GM12878 (cell line): ENCODE measurements at regions not wholly inside any gene's neighbourhood (a gene's known extent, or its start where the extent isn't known, plus 50 kb on each side); places are given as distances from the start of the nearest gene placed in this dataset.

Experiments
- ATAC-seq: fragments of 200-7000 bp; cut with Tn5 transposase; 3 replicates; pipeline ENCODE4 v1.9.1; 2020; ENCODE audit warnings: mild to moderate bottlenecking, moderate library complexity
- BruUV-seq: library from RNA; stranded (reverse); fragments of 400-500 nt; replicated peaks from 2 replicates; lab custom pipeline; 2021; lab: Mats Ljungman, UMichigan
- CTCF ChIA-PET: fragments of 300-600 bp; sonication (Branson Sonifier 250); formaldehyde crosslinking; extraction: SDS; loops from one replicate; lab custom pipeline; 2021; ENCODE audit warnings: inconsistent platforms; lab: Yijun Ruan, JAX
- POLR2A ChIA-PET: fragments of 350-600 bp; formaldehyde crosslinking; extraction: SDS; loops from one replicate; lab custom pipeline; 2021; ENCODE audit warnings: inconsistent platforms; lab: Charles Lee
- RAD21 ChIA-PET: fragments of 300-600 bp; sonication (Branson Sonifier 250); formaldehyde crosslinking; loops from one replicate; lab custom pipeline; 2023; ENCODE audit warnings: antibody characterized with exemption; ENCODE audit not compliant: unreplicated experiment; lab: Charles Lee
- SMC1A ChIA-PET: fragments of 300-600 bp; sonication (Branson Sonifier 250); formaldehyde crosslinking; loops from one replicate; lab custom pipeline; 2023; ENCODE audit not compliant: unreplicated experiment, uncharacterized antibody; lab: Charles Lee
- DNase-seq: peaks from one replicate; pipeline ENCODE4 v3.0.0-alpha.2; 2011; ENCODE audit warnings: low read depth, low spot score
- FAIRE-seq: peaks from 3 replicates; lab custom pipeline; 2011; peaks lifted over from hg19 to GRCh38; lab: Jason Lieb, UNC
- H2AFZ ChIP-seq: 2 replicates; pipeline ENCODE4 v1.6.0; 2011; ENCODE audit warnings: low read depth, low read length, control low read depth; ENCODE audit not compliant: control insufficient read depth
- H3K27ac ChIP-seq: 2 replicates; pipeline ENCODE4 v1.5.1; 2011; ENCODE audit warnings: control low read depth; ENCODE audit not compliant: control insufficient read depth, insufficient read depth
- H3K27me3 ChIP-seq, 2 experiments: replicated peaks in 1 of 2; 2 replicates each; pipeline versions ENCODE4 v1.6.0 to v1.6.1; 2011; ENCODE audit warnings: low read length in 1 of 2; ENCODE audit not compliant: control insufficient read depth in 2 of 2, insufficient read depth in 2 of 2
- H3K36me3 ChIP-seq, 2 experiments: 2 replicates each; pipeline ENCODE4 v1.5.1; 2011; ENCODE audit warnings: low read length in 1 of 2; ENCODE audit not compliant: control insufficient read depth in 2 of 2, insufficient read depth in 2 of 2
- H3K4me1 ChIP-seq: 2 replicates; pipeline ENCODE4 v1.6.1; 2011; ENCODE audit warnings: mild to moderate bottlenecking, low read length, moderate library complexity, mixed read lengths; ENCODE audit not compliant: control insufficient read depth, insufficient read depth
- H3K4me2 ChIP-seq: 2 replicates; pipeline ENCODE4 v1.6.0; 2011; ENCODE audit warnings: control low read depth; ENCODE audit not compliant: control insufficient read depth, insufficient read depth
- H3K4me3 ChIP-seq: fragments of 200-600 bp; sonication (generic); 2 replicates; pipeline ENCODE4 v1.5.1; 2016
- H3K79me2 ChIP-seq: 2 replicates; pipeline ENCODE4 v1.6.0; 2011; ENCODE audit warnings: low read length; ENCODE audit not compliant: control insufficient read depth, insufficient read depth
- H3K9ac ChIP-seq: 2 replicates; pipeline ENCODE4 v1.8.0; 2011; ENCODE audit warnings: low read length, control low read depth, mixed read lengths; ENCODE audit not compliant: control insufficient read depth, insufficient read depth
- H3K9me3 ChIP-seq: replicated peaks from 3 replicates; pipeline ENCODE4 v1.5.1; 2011; ENCODE audit warnings: mild to moderate bottlenecking, low read length; ENCODE audit not compliant: control insufficient read depth, insufficient read depth
- H4K20me1 ChIP-seq: 2 replicates; pipeline ENCODE4 v1.6.0; 2011; ENCODE audit not compliant: control insufficient read depth, insufficient read depth
- CBX3 ChIP-seq: fragments of 200-600 bp; sonication (generic); IDR thresholded peaks from 2 replicates; pipeline ENCODE4 v1.6.1; 2016; ENCODE audit warnings: low read depth, borderline replicate concordance
- CHD2 ChIP-seq: IDR thresholded peaks from 2 replicates; pipeline ENCODE4 v1.6.1; 2011; ENCODE audit warnings: low read depth, low read length, improper control_type of control experiment, borderline replicate concordance
- DPF2 ChIP-seq: fragments of 450-650 bp; IDR thresholded peaks from 2 replicates; pipeline ENCODE4 v1.6.1; 2017; ENCODE audit warnings: mild to moderate bottlenecking
- EZH2 ChIP-seq: IDR thresholded peaks from 2 replicates; pipeline ENCODE4 v1.6.1; 2012; ENCODE audit warnings: low read depth, mild to moderate bottlenecking, control low read depth, inconsistent platforms, low read length, borderline replicate concordance; ENCODE audit not compliant: control insufficient read depth
- FOS ChIP-seq: IDR thresholded peaks from 3 replicates; pipeline ENCODE4 v1.6.1; 2011; ENCODE audit warnings: borderline replicate concordance; ENCODE audit not compliant: insufficient read length; ENCODE audit errors: extremely low read depth
- IKZF1 ChIP-seq: fragments of 450-650 bp; conservative IDR thresholded peaks from 2 replicates; pipeline ENCODE4 v1.6.1; 2017; ENCODE audit warnings: antibody characterized with exemption, mild to moderate bottlenecking
- JUND ChIP-seq: IDR thresholded peaks from 2 replicates; pipeline ENCODE4 v1.6.1; 2012; ENCODE audit warnings: low read depth, mild to moderate bottlenecking, low read length, improper control_type of control experiment, moderate library complexity
- MYC ChIP-seq: IDR thresholded peaks from 2 replicates; pipeline ENCODE4 v1.6.1; 2011; ENCODE audit warnings: mild to moderate bottlenecking, low read length, moderate library complexity, inconsistent platforms; ENCODE audit not compliant: insufficient read depth, insufficient replicate concordance, insufficient read length, severe bottlenecking
- POU2F2 ChIP-seq: IDR thresholded peaks from 3 replicates; pipeline ENCODE4 v1.6.1; 2011; ENCODE audit warnings: low read depth, mild to moderate bottlenecking, low read length, borderline replicate concordance
- RB1 ChIP-seq: fragments of 450-650 bp; formaldehyde crosslinking; IDR thresholded peaks from 2 replicates; pipeline ENCODE4 v1.6.1; 2017; ENCODE audit warnings: mild to moderate bottlenecking, borderline replicate concordance
- WGBS: methylation state at CpG from one replicate; pipeline ENCODE4 v1.1.6; 2016; ENCODE audit warnings: low lambda C conversion rate; ENCODE audit not compliant: insufficient replicate concordance, insufficient coverage; ENCODE audit errors: missing lambda C conversion rate; 5-methylcytosine and 5-hydroxymethylcytosine counted together
- in situ Hi-C: fragments of 300-500 bp; cut with MboI; formaldehyde crosslinking; loops from 9 replicates; pipeline ENCODE4 v1.14.3; 2018; ENCODE audit warnings: mixed read lengths
- intact Hi-C: fragments of 100-400 bp; cut with micrococcal nuclease; formaldehyde crosslinking; loops from one replicate; pipeline ENCODE4 v1.14.2; 2022; ENCODE audit not compliant: unreplicated experiment
- TF ChIP-seq, protein P1 (sequence below): IDR thresholded peaks from 2 replicates; pipeline ENCODE4 v1.6.1; 2012; ENCODE audit warnings: low read depth, low read length, improper control_type of control experiment
- TF ChIP-seq, protein P2 (sequence below): IDR thresholded peaks from 2 replicates; pipeline ENCODE4 v1.6.1; 2012; ENCODE audit warnings: improper control_type of control experiment, low read depth, low read length; ENCODE audit not compliant: insufficient replicate concordance
- TF ChIP-seq, protein P3 (sequence below): fragments of 450-650 bp; formaldehyde crosslinking; IDR thresholded peaks from 2 replicates; pipeline ENCODE4 v1.4.0; 2020; ENCODE audit warnings: mild to moderate bottlenecking, moderate library complexity
- TF ChIP-seq, protein P4 (sequence below): IDR thresholded peaks from 2 replicates; pipeline ENCODE4 v1.6.1; 2012; ENCODE audit warnings: low read length, inconsistent platforms

DNA sequence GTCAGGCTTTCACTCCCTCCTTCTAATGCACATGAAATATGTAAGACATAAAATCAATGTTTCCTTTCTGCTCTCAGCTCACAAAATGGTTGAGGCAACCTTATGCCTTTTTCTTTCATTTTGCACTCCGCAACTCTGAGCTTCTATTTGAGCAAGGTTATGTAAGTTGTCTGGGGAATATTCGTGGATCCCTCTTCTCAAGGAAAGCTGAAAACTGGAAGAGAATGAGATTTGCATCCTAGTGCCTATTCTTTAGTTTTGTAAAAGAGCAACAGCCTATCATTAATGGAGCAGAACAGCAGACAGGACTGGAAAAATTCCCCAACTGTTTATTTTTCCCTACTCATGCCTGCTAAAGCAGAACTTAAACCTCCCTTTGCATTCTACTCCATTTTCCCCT, 141.7 kb downstream of the FAM76B start:
- no TSS peak for BruUV-seq
- no peak overlapping the region for H3K9ac ChIP-seq
- 53% methylated on average over 2 of the region's 2 CpGs for WGBS
- no peak overlapping the region for H3K4me2 ChIP-seq
- ATAC-seq: no peak
- in situ Hi-C loops: no loop called here
- ChIA-PET CTCF (interaction anchor here (0.6 to 1.1 kb wide), 3 partner anchors 84 to 418 kb away, joined by 3 to 4 read pairs (median 3); no protein-coding TSS in a partner anchor), SMC1A (interaction anchor here (3.3 kb wide), 1 partner anchor 12 kb away, joined by 14 read pairs; no protein-coding TSS in a partner anchor), POLR2A (no interaction called here), RAD21 (no interaction called here)
- no peak for DNase-seq
- no peaks in the 10 kb centered on the region for H3K9me3 ChIP-seq
- H3K27ac ChIP-seq: no peak overlapping the region
- TF ChIP-seq POU2F2 (no peak), CHD2 (no peak), IKZF1 (no peak), MYC (no peak), JUND (no peak), DPF2 (no peak), FOS (no peak), CBX3 (no peak), EZH2 (no peak), RB1 (no peak)
- TF ChIP-seq, protein P1, sequence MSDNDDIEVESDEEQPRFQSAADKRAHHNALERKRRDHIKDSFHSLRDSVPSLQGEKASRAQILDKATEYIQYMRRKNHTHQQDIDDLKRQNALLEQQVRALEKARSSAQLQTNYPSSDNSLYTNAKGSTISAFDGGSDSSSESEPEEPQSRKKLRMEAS: no peak
- TF ChIP-seq, protein P2, sequence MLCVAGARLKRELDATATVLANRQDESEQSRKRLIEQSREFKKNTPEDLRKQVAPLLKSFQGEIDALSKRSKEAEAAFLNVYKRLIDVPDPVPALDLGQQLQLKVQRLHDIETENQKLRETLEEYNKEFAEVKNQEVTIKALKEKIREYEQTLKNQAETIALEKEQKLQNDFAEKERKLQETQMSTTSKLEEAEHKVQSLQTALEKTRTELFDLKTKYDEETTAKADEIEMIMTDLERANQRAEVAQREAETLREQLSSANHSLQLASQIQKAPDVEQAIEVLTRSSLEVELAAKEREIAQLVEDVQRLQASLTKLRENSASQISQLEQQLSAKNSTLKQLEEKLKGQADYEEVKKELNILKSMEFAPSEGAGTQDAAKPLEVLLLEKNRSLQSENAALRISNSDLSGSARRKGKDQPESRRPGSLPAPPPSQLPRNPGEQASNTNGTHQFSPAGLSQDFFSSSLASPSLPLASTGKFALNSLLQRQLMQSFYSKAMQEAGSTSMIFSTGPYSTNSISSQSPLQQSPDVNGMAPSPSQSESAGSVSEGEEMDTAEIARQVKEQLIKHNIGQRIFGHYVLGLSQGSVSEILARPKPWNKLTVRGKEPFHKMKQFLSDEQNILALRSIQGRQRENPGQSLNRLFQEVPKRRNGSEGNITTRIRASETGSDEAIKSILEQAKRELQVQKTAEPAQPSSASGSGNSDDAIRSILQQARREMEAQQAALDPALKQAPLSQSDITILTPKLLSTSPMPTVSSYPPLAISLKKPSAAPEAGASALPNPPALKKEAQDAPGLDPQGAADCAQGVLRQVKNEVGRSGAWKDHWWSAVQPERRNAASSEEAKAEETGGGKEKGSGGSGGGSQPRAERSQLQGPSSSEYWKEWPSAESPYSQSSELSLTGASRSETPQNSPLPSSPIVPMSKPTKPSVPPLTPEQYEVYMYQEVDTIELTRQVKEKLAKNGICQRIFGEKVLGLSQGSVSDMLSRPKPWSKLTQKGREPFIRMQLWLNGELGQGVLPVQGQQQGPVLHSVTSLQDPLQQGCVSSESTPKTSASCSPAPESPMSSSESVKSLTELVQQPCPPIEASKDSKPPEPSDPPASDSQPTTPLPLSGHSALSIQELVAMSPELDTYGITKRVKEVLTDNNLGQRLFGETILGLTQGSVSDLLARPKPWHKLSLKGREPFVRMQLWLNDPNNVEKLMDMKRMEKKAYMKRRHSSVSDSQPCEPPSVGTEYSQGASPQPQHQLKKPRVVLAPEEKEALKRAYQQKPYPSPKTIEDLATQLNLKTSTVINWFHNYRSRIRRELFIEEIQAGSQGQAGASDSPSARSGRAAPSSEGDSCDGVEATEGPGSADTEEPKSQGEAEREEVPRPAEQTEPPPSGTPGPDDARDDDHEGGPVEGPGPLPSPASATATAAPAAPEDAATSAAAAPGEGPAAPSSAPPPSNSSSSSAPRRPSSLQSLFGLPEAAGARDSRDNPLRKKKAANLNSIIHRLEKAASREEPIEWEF: no peak
- TF ChIP-seq, protein P3, sequence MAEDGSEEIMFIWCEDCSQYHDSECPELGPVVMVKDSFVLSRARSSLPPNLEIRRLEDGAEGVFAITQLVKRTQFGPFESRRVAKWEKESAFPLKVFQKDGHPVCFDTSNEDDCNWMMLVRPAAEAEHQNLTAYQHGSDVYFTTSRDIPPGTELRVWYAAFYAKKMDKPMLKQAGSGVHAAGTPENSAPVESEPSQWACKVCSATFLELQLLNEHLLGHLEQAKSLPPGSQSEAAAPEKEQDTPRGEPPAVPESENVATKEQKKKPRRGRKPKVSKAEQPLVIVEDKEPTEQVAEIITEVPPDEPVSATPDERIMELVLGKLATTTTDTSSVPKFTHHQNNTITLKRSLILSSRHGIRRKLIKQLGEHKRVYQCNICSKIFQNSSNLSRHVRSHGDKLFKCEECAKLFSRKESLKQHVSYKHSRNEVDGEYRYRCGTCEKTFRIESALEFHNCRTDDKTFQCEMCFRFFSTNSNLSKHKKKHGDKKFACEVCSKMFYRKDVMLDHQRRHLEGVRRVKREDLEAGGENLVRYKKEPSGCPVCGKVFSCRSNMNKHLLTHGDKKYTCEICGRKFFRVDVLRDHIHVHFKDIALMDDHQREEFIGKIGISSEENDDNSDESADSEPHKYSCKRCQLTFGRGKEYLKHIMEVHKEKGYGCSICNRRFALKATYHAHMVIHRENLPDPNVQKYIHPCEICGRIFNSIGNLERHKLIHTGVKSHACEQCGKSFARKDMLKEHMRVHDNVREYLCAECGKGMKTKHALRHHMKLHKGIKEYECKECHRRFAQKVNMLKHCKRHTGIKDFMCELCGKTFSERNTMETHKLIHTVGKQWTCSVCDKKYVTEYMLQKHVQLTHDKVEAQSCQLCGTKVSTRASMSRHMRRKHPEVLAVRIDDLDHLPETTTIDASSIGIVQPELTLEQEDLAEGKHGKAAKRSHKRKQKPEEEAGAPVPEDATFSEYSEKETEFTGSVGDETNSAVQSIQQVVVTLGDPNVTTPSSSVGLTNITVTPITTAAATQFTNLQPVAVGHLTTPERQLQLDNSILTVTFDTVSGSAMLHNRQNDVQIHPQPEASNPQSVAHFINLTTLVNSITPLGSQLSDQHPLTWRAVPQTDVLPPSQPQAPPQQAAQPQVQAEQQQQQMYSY (CRISPR knock-in tag): no peak
- TF ChIP-seq, protein P4, sequence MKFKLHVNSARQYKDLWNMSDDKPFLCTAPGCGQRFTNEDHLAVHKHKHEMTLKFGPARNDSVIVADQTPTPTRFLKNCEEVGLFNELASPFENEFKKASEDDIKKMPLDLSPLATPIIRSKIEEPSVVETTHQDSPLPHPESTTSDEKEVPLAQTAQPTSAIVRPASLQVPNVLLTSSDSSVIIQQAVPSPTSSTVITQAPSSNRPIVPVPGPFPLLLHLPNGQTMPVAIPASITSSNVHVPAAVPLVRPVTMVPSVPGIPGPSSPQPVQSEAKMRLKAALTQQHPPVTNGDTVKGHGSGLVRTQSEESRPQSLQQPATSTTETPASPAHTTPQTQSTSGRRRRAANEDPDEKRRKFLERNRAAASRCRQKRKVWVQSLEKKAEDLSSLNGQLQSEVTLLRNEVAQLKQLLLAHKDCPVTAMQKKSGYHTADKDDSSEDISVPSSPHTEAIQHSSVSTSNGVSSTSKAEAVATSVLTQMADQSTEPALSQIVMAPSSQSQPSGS: no peak
- no peaks in the 10 kb centered on the region for H4K20me1 ChIP-seq
- H3K79me2 ChIP-seq: no peaks in the 10 kb centered on the region
- H3K36me3 ChIP-seq: no peaks in the 10 kb centered on the region
- intact Hi-C loops: no loop called here
- no peak for FAIRE-seq
- H3K4me3 ChIP-seq: no peak overlapping the region
- no peaks in the 10 kb centered on the region for H3K4me1 ChIP-seq
- no peak overlapping the region for H2AFZ ChIP-seq
- no peaks in the 10 kb centered on the region for H3K27me3 ChIP-seq
